K562 (cell line): ENCODE measurements at regions not wholly inside any gene's neighbourhood (a gene's known extent, or its start where the extent isn't known, plus 50 kb on each side); places are given as distances from the start of the nearest gene placed in this dataset.
A peak's percentile ranks its signal among the peaks of the same experiment; 100 is the strongest.

ENCODE experiments used
- ATAC-seq: fragments of 200-7000 bp; cut with Tn5 transposase; 3 replicates; pipeline ENCODE4 v1.9.1; 2020; ENCODE audit warnings: moderate library complexity
- BruUV-seq: library from RNA; stranded (reverse); fragments of 400-500 nt; replicated peaks from 2 replicates; lab custom pipeline; 2021; lab: Mats Ljungman, UMichigan
- CTCF ChIA-PET: fragments of 300-600 bp; formaldehyde crosslinking; extraction: SDS; loops from one replicate; lab custom pipeline; 2021; ENCODE audit warnings: low intra/inter-chr PET ratio; lab: Yijun Ruan, JAX
- POLR2A ChIA-PET: fragments of 300-600, 350-650 bp; sonication (Branson Sonifier 250); formaldehyde crosslinking; extraction: SDS; loops from one replicate; lab custom pipeline; 2021; ENCODE audit warnings: antibody characterized with exemption, inconsistent platforms; lab: Yijun Ruan, JAX
- DNase-seq, 4 experiments: peaks; one replicate each; pipeline versions ENCODE4 v3.0.0 to v3.0.0-alpha.2; 2011 to 2018; ENCODE audit warnings: low spot score in 3 of 4, mixed read lengths in 3 of 4; ENCODE audit errors: extremely low read depth in 1 of 4
- FAIRE-seq: peaks from 2 replicates; lab custom pipeline; 2011; peaks lifted over from hg19 to GRCh38; lab: Jason Lieb, UNC
- H2AFZ ChIP-seq: 2 replicates; pipeline ENCODE4 v1.6.0; 2011; ENCODE audit warnings: low read depth, low read length, control low read depth, inconsistent platforms
- H3K27ac ChIP-seq: fragments of 200-600 bp; 3 replicates; pipeline ENCODE4 v1.8.0; 2011; ENCODE audit warnings: low read depth, mild to moderate bottlenecking, control low read depth, inconsistent platforms, low read length, moderate library complexity, mixed read lengths; ENCODE audit errors: extremely low read depth
- H3K27me3 ChIP-seq, 2 experiments: fragments of 300-600 bp in 1 of 2; 2 replicates in 1 of 2; 3 replicates in 1 of 2; pipeline versions ENCODE4 v1.6.0 to v1.8.0; 2011; ENCODE audit warnings: inconsistent platforms in 2 of 2, low read length in 2 of 2, mild to moderate bottlenecking in 1 of 2, mixed read lengths in 1 of 2, moderate library complexity in 1 of 2; ENCODE audit not compliant: control insufficient read depth in 2 of 2, insufficient read depth in 2 of 2
- H3K36me3 ChIP-seq: fragments of 300-600 bp; 3 replicates; pipeline ENCODE4 v1.8.0; 2011; ENCODE audit warnings: mild to moderate bottlenecking, low read length, inconsistent platforms; ENCODE audit not compliant: control insufficient read depth, insufficient read depth
- H3K4me1 ChIP-seq, 2 experiments: fragments of 200-600 bp in 1 of 2; replicated peaks in 1 of 2; 2 replicates in 1 of 2; 3 replicates in 1 of 2; pipeline versions ENCODE4 v1.5.1 to v1.8.0; 2011; ENCODE audit warnings: inconsistent platforms in 2 of 2, low read length in 2 of 2, mild to moderate bottlenecking in 1 of 2, mixed read lengths in 1 of 2, moderate library complexity in 1 of 2; ENCODE audit not compliant: control insufficient read depth in 2 of 2, insufficient read depth in 2 of 2
- H3K4me2 ChIP-seq: 2 replicates; pipeline ENCODE4 v1.6.1; 2011; ENCODE audit warnings: low read length, control low read depth, inconsistent platforms, mixed read lengths; ENCODE audit not compliant: insufficient read depth
- H3K4me3 ChIP-seq: fragments of 200-600 bp; sonication (generic), shearing (Covaris generic); 2 replicates; pipeline ENCODE4 v1.5.1; 2016; ENCODE audit warnings: control low read depth, inconsistent platforms
- H3K79me2 ChIP-seq: fragments of 200-600 bp; 3 replicates; pipeline ENCODE4 v1.8.0; 2011; ENCODE audit warnings: low read length, inconsistent platforms; ENCODE audit not compliant: control insufficient read depth, insufficient read depth
- H3K9ac ChIP-seq, 2 experiments: 2 replicates each; pipeline versions ENCODE4 v1.6.0 to v1.6.1; 2011; ENCODE audit warnings: low read depth in 2 of 2, low read length in 2 of 2, control low read depth in 1 of 2, inconsistent platforms in 1 of 2, mild to moderate bottlenecking in 1 of 2, mixed read lengths in 1 of 2; ENCODE audit not compliant: insufficient read depth in 1 of 2
- H3K9me1 ChIP-seq: one replicate; pipeline ENCODE4 v1.6.0; 2011; ENCODE audit warnings: inconsistent platforms, mild to moderate bottlenecking, low read length, moderate library complexity; ENCODE audit not compliant: control insufficient read depth, insufficient read depth
- H3K9me3 ChIP-seq: replicated peaks from 2 replicates; pipeline ENCODE4 v1.5.1; 2011; ENCODE audit warnings: low read depth, low read length, inconsistent platforms; ENCODE audit not compliant: control insufficient read depth, insufficient read depth
- H4K20me1 ChIP-seq: replicated peaks from 2 replicates; pipeline ENCODE4 v1.6.1; 2011; ENCODE audit warnings: low read length, inconsistent platforms, mixed read lengths; ENCODE audit not compliant: control insufficient read depth, insufficient read depth
- CC2D1A ChIP-seq: fragments of 450-650 bp; IDR thresholded peaks from 2 replicates; pipeline ENCODE4 v1.6.1; 2017; ENCODE audit warnings: mild to moderate bottlenecking
- CSDE1 ChIP-seq, 2 experiments: fragments of 450-650 bp; IDR thresholded peaks; 2 replicates each; pipeline ENCODE4 v1.6.1; 2016; ENCODE audit warnings: mild to moderate bottlenecking in 1 of 2
- KLF13 ChIP-seq: fragments of 450-650 bp; IDR thresholded peaks from 2 replicates; pipeline ENCODE4 v1.6.1; 2016; ENCODE audit warnings: missing genetic modification characterization, low read depth, mild to moderate bottlenecking, missing compliant biosample characterization, moderate library complexity, borderline replicate concordance
- L3MBTL2 ChIP-seq: fragments of 450-650 bp; IDR thresholded peaks from 2 replicates; pipeline ENCODE4 v1.6.1; 2016; ENCODE audit warnings: mild to moderate bottlenecking, moderate library complexity
- MXI1 ChIP-seq: IDR thresholded peaks from 2 replicates; pipeline ENCODE4 v1.6.1; 2011; ENCODE audit warnings: low read depth, mild to moderate bottlenecking, improper control_type of control experiment, low read length
- NBN ChIP-seq: fragments of 450-650 bp; IDR thresholded peaks from 2 replicates; pipeline ENCODE4 v1.6.1; 2016; ENCODE audit warnings: low read depth, mild to moderate bottlenecking
- NFE2L1 ChIP-seq: fragments of 450-650 bp; IDR thresholded peaks from 2 replicates; pipeline ENCODE4 v1.6.1; 2016; ENCODE audit warnings: missing genetic modification characterization, low read depth, mild to moderate bottlenecking, missing compliant biosample characterization, moderate library complexity, borderline replicate concordance
- PCBP1 ChIP-seq: fragments of 200-400 bp; formaldehyde crosslinking; IDR thresholded peaks from 2 replicates; pipeline ENCODE4 v1.6.1; 2018; ENCODE audit warnings: mild to moderate bottlenecking, low read depth, low read length; ENCODE audit not compliant: poor library complexity, severe bottlenecking
- PKNOX1 ChIP-seq: fragments of 450-650 bp; IDR thresholded peaks from 2 replicates; pipeline ENCODE4 v1.6.1; 2016
- POLR2AphosphoS2 ChIP-seq: IDR thresholded peaks from 2 replicates; pipeline ENCODE4 v1.6.1; 2012; ENCODE audit warnings: low read length, improper control_type of control experiment
- RFX7 ChIP-seq: fragments of 250-450 bp; sonication (Bioruptor Pico); IDR thresholded peaks from 2 replicates; pipeline ENCODE4 v1.5.1; 2021; ENCODE audit warnings: mild to moderate bottlenecking
- SMC3 ChIP-seq: conservative IDR thresholded peaks from 2 replicates; pipeline ENCODE4 v1.6.1; 2011; ENCODE audit warnings: low read depth, low read length, improper control_type of control experiment; ENCODE audit not compliant: insufficient read depth
- TBL1XR1 ChIP-seq, 2 experiments: IDR thresholded peaks; 2 replicates each; pipeline ENCODE4 v1.6.1; 2012; ENCODE audit warnings: improper control_type of control experiment in 2 of 2, low read length in 2 of 2, mild to moderate bottlenecking in 1 of 2
- U2AF1 ChIP-seq: fragments of 200-400 bp; formaldehyde crosslinking; optimal IDR thresholded peaks from 2 replicates; pipeline ENCODE3; 2017; ENCODE audit warnings: mild to moderate bottlenecking, low read depth, low read length, moderate library complexity
- ZNF277 ChIP-seq: fragments of 250-450 bp; sonication (Bioruptor Pico); IDR thresholded peaks from 2 replicates; pipeline ENCODE4 v1.8.0; 2022; ENCODE audit warnings: inconsistent platforms, mild to moderate bottlenecking, moderate library complexity, borderline replicate concordance
- ZNF316 ChIP-seq: fragments of 450-650 bp; IDR thresholded peaks from 2 replicates; pipeline ENCODE4 v1.6.1; 2016
- ZNF511 ChIP-seq: sonication (generic); formaldehyde crosslinking; IDR thresholded peaks from 2 replicates; pipeline ENCODE4 v1.8.0; 2022; ENCODE audit warnings: mild to moderate bottlenecking, missing genetic modification reagents
- ZNF57 ChIP-seq: fragments of 450-650 bp; formaldehyde crosslinking; IDR thresholded peaks from 2 replicates; pipeline ENCODE4 v1.4.0; 2020; ENCODE audit warnings: mild to moderate bottlenecking, moderate library complexity
- ZNF668 ChIP-seq: fragments of 250-450 bp; sonication (Bioruptor Pico); IDR thresholded peaks from 2 replicates; pipeline ENCODE4 v1.8.0; 2022; ENCODE audit warnings: mild to moderate bottlenecking, inconsistent platforms
- WGBS: fragments of 100-300 bp; shearing (Covaris generic); methylation state at CpG from one replicate; pipeline ENCODE4 v1.1.6; 2016; ENCODE audit warnings: low coverage, mixed read lengths; ENCODE audit not compliant: insufficient coverage; ENCODE audit errors: missing lambda C conversion rate; 5-methylcytosine and 5-hydroxymethylcytosine counted together
- in situ Hi-C: fragments of 300-500 bp; cut with MboI; formaldehyde crosslinking; loops from 4 replicates; pipeline ENCODE4 v1.15.0; 2018; ENCODE audit warnings: inconsistent platforms, mixed read lengths
- intact Hi-C: fragments of 100-400 bp; cut with micrococcal nuclease; formaldehyde crosslinking; loops from 2 replicates; pipeline ENCODE4 v1.14.2; 2022

DNA sequence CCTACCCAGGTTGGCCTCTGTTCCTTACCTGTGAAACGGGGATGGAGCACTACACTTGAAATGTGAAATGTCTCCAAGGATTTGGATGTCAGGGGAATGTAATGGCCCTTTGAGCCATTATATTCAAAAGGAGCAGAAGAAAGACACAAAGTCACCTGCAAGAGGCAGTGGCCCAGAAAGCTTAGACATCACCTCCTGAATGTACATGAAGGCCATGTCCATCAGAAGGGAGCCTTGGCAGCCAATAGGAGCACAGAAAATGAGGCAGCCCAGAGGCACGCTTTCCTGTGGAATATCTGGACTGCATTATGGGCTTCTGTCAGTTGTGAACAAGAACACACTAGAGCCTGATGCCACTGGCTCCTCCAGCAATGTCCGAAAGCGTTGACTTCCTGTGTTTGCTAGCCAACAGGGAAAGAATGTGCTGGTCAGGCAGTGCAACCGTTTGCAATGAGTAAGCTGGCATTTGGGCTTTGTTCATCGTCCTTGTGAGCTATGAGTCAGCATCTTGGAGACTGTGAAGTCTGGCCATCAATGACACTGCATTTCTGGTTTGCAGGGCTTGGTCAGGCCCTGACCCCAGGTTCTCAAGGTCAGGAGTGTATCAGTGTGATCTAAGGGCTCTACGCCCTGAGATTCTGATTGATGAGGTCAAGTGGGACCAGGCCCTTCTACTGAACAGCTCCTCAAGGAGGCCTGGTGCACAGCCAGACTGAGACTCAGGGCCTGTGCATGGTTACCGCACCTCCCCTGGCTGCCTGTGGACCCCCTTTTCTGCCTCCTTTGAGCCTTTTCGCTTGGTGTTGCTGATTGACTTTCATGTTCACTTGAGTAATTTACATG lies 222.4 kb downstream of the RPS24 start:
- H3K4me3 ChIP-seq: no peak overlapping the region
- in situ Hi-C loops: no loop called here
- no peaks in the 10 kb centered on the region for H4K20me1 ChIP-seq
- intact Hi-C loops: no loop called here
- ChIA-PET CTCF (no interaction called here), POLR2A (interaction anchor here (0.6 to 1.4 kb wide), 8 partner anchors 10 to 733 kb away, joined by 3 to 4 read pairs (median 3); no protein-coding TSS in a partner anchor)
- WGBS: 12% methylated on average over 9 of the region's 9 CpGs
- FAIRE-seq (peak; percentile 89), ATAC-seq (peak; percentile 92), DNase-seq (peak; percentile 57 to 78 (median 60))
- no peaks in the 10 kb centered on the region for H3K79me2 ChIP-seq
- H3K4me1 ChIP-seq: peaks cover 8 to 15% of the 10 kb centered on the region in 2 experiments; a peak in 3 of 5 replicates
- H3K9ac ChIP-seq: no peak overlapping the region
- no peaks in the 10 kb centered on the region for H3K9me3 ChIP-seq
- H3K4me2 ChIP-seq: peak overlapping the region; percentile 34; the same call in 1 of the 2 replicates
- H3K36me3 ChIP-seq: no peaks in the 10 kb centered on the region
- no peaks in the 10 kb centered on the region for H3K9me1 ChIP-seq
- H2AFZ ChIP-seq: peak overlapping the region; percentile 58; the same call in 1 of the 2 replicates
- BruUV-seq: no TSS peak
- H3K27me3 ChIP-seq: peaks cover 3 to 28% of the 10 kb centered on the region in 2 experiments; a peak in 4 of 5 replicates
- peak overlapping the region; percentile 70; the same call in 2 of the 3 replicates for H3K27ac ChIP-seq
- TF ChIP-seq ZNF668 (CRISPR knock-in tag) (no peak), U2AF1 (no peak), L3MBTL2 (peak; percentile 79; the same call in 1 of the 2 replicates), NBN (peak; percentile 79), ZNF57 (CRISPR knock-in tag) (no peak), ZNF277 (CRISPR knock-in tag) (no peak), ZNF511 (CRISPR knock-in tag) (no peak), PCBP1 (no peak), MXI1 (no peak), PKNOX1 (peak; percentile 44; the same call in 1 of the 2 replicates), KLF13 (tag) (no peak), TBL1XR1 (IDR thresholded peaks at IDR 0.05; ENCODE audit: low read length in 2 of 2) (peak in 1 of 2 experiments; percentile 82; a peak in 2 of 4 replicates), NFE2L1 (tag) (peak; percentile 98), SMC3 (no peak), CC2D1A (no peak), ZNF316 (peak; percentile 100), CSDE1 (IDR thresholded peaks at IDR 0.05) (no peak), RFX7 (no peak), POLR2AphosphoS2 (no peak)
